ENCODE measurements at regions not wholly inside any gene's neighbourhood (a gene's known extent, or its start where the extent isn't known, plus 50 kb on each side); places are given as distances from the start of the nearest gene placed in this dataset.
"Not testable (repeated sequence)": the region's sequence is repeated elsewhere in the genome, so short reads cannot be mapped to it uniquely, and the experiment has no call there.

DNA sequence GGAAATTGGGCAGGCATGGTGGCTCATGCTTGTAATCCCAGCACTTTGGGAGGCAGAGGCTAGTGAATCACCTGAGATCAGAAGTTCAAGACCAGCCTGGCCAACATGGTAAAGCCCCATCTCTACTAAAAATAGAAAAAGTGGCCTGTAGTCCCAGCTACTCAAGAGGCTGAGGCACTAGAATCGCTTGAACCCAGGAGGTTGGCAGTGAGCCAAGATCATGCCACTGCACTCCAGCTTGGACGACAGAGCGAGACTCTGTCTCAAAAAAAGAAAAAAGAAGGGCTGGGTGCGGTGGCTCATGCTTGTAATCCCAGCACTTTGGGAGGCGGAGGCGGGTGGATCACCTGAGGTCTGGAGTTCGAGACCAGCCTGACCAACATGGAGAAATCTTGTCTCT lies 60.2 kb upstream of the IFNLR1 start:
- DNase-seq (ENCODE audit: low read depth in 1 of 2, low spot score in 2 of 2); H2BK12ac ChIP-seq (ENCODE audit: low read depth, low read length); H3K9me3 ChIP-seq (ENCODE audit: insufficient read depth in 2 of 2, low read depth in 1 of 2, low read length in 1 of 2); H3K4me2 ChIP-seq (ENCODE audit: insufficient read depth in 1 of 2, low read depth in 2 of 2, low read length in 2 of 2); H3K27me3 ChIP-seq (replicated peaks in 1 of 4; ENCODE audit: control insufficient read depth in 3 of 4, extremely low read depth in 1 of 4, insufficient read depth in 3 of 4, low read length in 3 of 4); H3K36me3 ChIP-seq (ENCODE audit: control insufficient read depth in 2 of 4, insufficient read depth in 4 of 4, low read length in 3 of 4); H3K4me3 ChIP-seq (ENCODE audit: extremely low read depth in 1 of 4, insufficient read depth in 2 of 4, low read depth in 3 of 4, low read length in 4 of 4); H4K8ac ChIP-seq (ENCODE audit: extremely low read depth, insufficient read depth, low read length); H2AFZ ChIP-seq (ENCODE audit: low read length); H3K79me2 ChIP-seq (ENCODE audit: control insufficient read depth in 1 of 2, insufficient read depth in 2 of 2, low read length in 2 of 2); H4K91ac ChIP-seq (replicated peaks; ENCODE audit: insufficient read length, low read length); H3K14ac ChIP-seq (ENCODE audit: insufficient read length); H3K4me1 ChIP-seq (replicated peaks in 1 of 4; ENCODE audit: control insufficient read depth in 3 of 4, insufficient read depth in 4 of 4, low read length in 3 of 4); H3K18ac ChIP-seq (ENCODE audit: extremely low read depth, low read length); H3K27ac ChIP-seq (ENCODE audit: low read depth, low read length); H2AK5ac ChIP-seq (ENCODE audit: low read depth, low read length); H2BK5ac ChIP-seq (ENCODE audit: low read depth, low read length); H4K20me1 ChIP-seq (replicated peaks in 1 of 2; ENCODE audit: control insufficient read depth in 1 of 2, insufficient read depth in 2 of 2, low read length in 2 of 2); H3K9ac ChIP-seq (replicated peaks in 1 of 4; ENCODE audit: extremely low read depth in 1 of 4, low read depth in 3 of 4, low read length in 3 of 4); H4K5ac ChIP-seq (ENCODE audit: insufficient read length, low read depth, low read length); H3K23me2 ChIP-seq (ENCODE audit: low read depth, low read length); H3K4ac ChIP-seq (replicated peaks; ENCODE audit: insufficient read length, low read depth, low read length); FAIRE-seq; H3K79me1 ChIP-seq (ENCODE audit: low read depth, low read length); H2BK15ac ChIP-seq (ENCODE audit: low read length); POLR2A ChIA-PET (ENCODE audit: partially characterized antibody); H2BK20ac ChIP-seq (ENCODE audit: low read length); H2BK120ac ChIP-seq (replicated peaks; ENCODE audit: low read depth, low read length); H3K56ac ChIP-seq (replicated peaks; ENCODE audit: insufficient read length, low read depth, low read length); H3K23ac ChIP-seq (ENCODE audit: insufficient read length): not testable (repeated sequence)
- 95% methylated on average over 7 of the region's 7 CpGs; no CpG with 5 or more reads in 1 of the 2 experiments for WGBS, 2 experiments (ENCODE audit: extremely low coverage in 1 of 2, insufficient coverage in 1 of 2, insufficient read length in 1 of 2, insufficient replicate concordance in 2 of 2, low coverage in 1 of 2, low lambda C conversion rate in 2 of 2, missing lambda C conversion rate in 1 of 2)
- CTCF ChIA-PET (ENCODE audit: partially characterized antibody), result interaction anchor here (0.9 to 1.6 kb wide), 2 partner anchors 46 to 145 kb away, joined by 3 to 6 read pairs; no protein-coding TSS in a partner anchor

Measured in H1 (cell line).